Suprapubic skin (tissue), 4 donors: ENCODE measurements at regions not wholly inside any gene's neighbourhood (a gene's known extent, or its start where the extent isn't known, plus 50 kb on each side); places are given as distances from the start of the nearest gene placed in this dataset.

Experiments used
- EP300 ChIP-seq: sonication (generic); formaldehyde crosslinking; IDR thresholded peaks from one replicate; pipeline ENCODE4 v1.6.1; 2017; ENCODE audit warnings: antibody characterized with exemption
- POLR2A ChIP-seq, 2 donors: fragments of 450-650 bp; IDR thresholded peaks; one replicate each; pipeline ENCODE4 v1.6.1; 2017; ENCODE audit warnings: antibody characterized with exemption in 2 of 2, mild to moderate bottlenecking in 2 of 2, moderate library complexity in 2 of 2
- POLR2AphosphoS5 ChIP-seq, 3 donors: sonication (generic); formaldehyde crosslinking; IDR thresholded peaks; one replicate each; pipeline ENCODE4 v1.6.1; 2017; ENCODE audit warnings: antibody characterized with exemption in 3 of 3
- TF ChIP-seq, protein P1 (sequence below), 2 donors: fragments of 200-600 bp in 1 of 2; fragments of 450-650 bp in 1 of 2; sonication (generic) in 1 of 2; IDR thresholded peaks; one replicate each; pipeline ENCODE4 v1.5.1; 2016 to 2019; ENCODE audit warnings: antibody characterized with exemption in 2 of 2, mild to moderate bottlenecking in 1 of 2, moderate library complexity in 1 of 2

DNA sequence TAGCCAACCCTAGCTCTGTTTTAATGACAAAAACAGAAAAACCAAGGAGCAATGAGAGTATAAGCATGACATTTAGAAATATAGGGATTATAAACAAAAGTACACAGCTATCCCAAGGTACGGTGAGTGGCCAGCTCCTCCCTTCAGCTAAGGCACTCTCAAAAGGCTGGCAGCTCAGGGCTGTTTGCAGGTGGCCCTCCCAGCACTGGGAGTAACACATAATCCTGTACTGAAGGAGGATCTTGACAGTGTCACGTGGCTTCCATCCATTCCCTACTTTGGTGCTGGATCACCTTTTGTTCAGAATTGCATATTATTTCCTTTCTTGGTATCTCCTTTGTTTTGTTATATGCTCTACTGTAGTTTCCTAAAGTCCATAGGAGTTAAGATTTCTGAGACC is 500.8 kb downstream of the KCNJ18 start:
- TF ChIP-seq, protein P1, sequence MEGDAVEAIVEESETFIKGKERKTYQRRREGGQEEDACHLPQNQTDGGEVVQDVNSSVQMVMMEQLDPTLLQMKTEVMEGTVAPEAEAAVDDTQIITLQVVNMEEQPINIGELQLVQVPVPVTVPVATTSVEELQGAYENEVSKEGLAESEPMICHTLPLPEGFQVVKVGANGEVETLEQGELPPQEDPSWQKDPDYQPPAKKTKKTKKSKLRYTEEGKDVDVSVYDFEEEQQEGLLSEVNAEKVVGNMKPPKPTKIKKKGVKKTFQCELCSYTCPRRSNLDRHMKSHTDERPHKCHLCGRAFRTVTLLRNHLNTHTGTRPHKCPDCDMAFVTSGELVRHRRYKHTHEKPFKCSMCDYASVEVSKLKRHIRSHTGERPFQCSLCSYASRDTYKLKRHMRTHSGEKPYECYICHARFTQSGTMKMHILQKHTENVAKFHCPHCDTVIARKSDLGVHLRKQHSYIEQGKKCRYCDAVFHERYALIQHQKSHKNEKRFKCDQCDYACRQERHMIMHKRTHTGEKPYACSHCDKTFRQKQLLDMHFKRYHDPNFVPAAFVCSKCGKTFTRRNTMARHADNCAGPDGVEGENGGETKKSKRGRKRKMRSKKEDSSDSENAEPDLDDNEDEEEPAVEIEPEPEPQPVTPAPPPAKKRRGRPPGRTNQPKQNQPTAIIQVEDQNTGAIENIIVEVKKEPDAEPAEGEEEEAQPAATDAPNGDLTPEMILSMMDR (IDR thresholded peaks at IDR 0.05), result no peak
- no peak for TF ChIP-seq POLR2A (IDR thresholded peaks at IDR 0.05)
- TF ChIP-seq POLR2AphosphoS5 (IDR thresholded peaks at IDR 0.05), result no peak
- TF ChIP-seq EP300, result no peak
